ENCODE measurements at regions not wholly inside any gene's neighbourhood (a gene's known extent, or its start where the extent isn't known, plus 50 kb on each side); places are given as distances from the start of the nearest gene placed in this dataset.

GRCh38 chr2:173772205-173772604, 193.0 kb downstream of the SP3 start:
- no peak for ATAC-seq
- TF ChIP-seq ZNF70 (CRISPR knock-in tag; IDR thresholded peaks at IDR 0.05) (no peak), ZC3H10 (CRISPR knock-in tag; IDR thresholded peaks at IDR 0.05) (no peak), GLIS3 (CRISPR knock-in tag; IDR thresholded peaks at IDR 0.05) (no peak), PPARA (CRISPR knock-in tag; IDR thresholded peaks at IDR 0.05; ENCODE audit: borderline replicate concordance) (no peak), TCF4 (CRISPR knock-in tag; IDR thresholded peaks at IDR 0.05; ENCODE audit: borderline replicate concordance) (no peak), ESRRG (CRISPR knock-in tag; IDR thresholded peaks at IDR 0.05) (no peak), BACH2 (CRISPR knock-in tag; IDR thresholded peaks at IDR 0.05; ENCODE audit: borderline replicate concordance) (no peak), CSDC2 (CRISPR knock-in tag; IDR thresholded peaks at IDR 0.05) (no peak), ZFP3 (CRISPR knock-in tag; IDR thresholded peaks at IDR 0.05) (no peak), ARNTL (CRISPR knock-in tag; IDR thresholded peaks at IDR 0.05; ENCODE audit: borderline replicate concordance, low read depth) (no peak), CREB5 (CRISPR knock-in tag; IDR thresholded peaks at IDR 0.05; ENCODE audit: low read depth) (no peak), ZNF8 (CRISPR knock-in tag; IDR thresholded peaks at IDR 0.05) (no peak), RARB (CRISPR knock-in tag; IDR thresholded peaks at IDR 0.05) (no peak)
- TF ChIP-seq, protein P1, sequence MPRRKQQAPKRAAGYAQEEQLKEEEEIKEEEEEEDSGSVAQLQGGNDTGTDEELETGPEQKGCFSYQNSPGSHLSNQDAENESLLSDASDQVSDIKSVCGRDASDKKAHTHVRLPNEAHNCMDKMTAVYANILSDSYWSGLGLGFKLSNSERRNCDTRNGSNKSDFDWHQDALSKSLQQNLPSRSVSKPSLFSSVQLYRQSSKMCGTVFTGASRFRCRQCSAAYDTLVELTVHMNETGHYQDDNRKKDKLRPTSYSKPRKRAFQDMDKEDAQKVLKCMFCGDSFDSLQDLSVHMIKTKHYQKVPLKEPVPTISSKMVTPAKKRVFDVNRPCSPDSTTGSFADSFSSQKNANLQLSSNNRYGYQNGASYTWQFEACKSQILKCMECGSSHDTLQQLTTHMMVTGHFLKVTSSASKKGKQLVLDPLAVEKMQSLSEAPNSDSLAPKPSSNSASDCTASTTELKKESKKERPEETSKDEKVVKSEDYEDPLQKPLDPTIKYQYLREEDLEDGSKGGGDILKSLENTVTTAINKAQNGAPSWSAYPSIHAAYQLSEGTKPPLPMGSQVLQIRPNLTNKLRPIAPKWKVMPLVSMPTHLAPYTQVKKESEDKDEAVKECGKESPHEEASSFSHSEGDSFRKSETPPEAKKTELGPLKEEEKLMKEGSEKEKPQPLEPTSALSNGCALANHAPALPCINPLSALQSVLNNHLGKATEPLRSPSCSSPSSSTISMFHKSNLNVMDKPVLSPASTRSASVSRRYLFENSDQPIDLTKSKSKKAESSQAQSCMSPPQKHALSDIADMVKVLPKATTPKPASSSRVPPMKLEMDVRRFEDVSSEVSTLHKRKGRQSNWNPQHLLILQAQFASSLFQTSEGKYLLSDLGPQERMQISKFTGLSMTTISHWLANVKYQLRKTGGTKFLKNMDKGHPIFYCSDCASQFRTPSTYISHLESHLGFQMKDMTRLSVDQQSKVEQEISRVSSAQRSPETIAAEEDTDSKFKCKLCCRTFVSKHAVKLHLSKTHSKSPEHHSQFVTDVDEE (CRISPR knock-in tag; IDR thresholded peaks at IDR 0.05) = no peak

DNA sequence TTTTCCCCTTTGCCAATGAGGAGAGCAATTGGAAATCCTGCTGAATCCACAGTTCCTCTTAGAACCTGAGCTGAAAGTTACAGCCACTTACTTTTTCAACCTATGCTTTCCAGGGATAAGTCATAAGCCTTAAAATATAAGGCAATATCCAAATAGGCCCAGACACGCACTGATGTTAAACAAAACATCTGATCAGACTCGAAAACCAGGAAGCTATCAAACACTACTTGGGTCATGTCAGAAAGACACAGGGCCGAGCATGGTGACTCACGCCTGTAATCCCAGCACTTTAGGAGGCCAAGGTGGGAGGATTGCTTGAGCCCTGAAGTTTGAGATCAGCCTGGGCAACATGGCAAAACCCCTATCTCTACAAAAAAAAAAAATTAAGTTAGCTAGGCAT, 192.1 kb downstream of the SP3 start:
- no peak for ATAC-seq
- TF ChIP-seq POU6F1 (CRISPR knock-in tag; IDR thresholded peaks at IDR 0.05; ENCODE audit: borderline replicate concordance, low read depth) = no peak
- TF ChIP-seq ISL1 (CRISPR knock-in tag; IDR thresholded peaks at IDR 0.05) = no peak
- no peak for TF ChIP-seq SNAI2 (CRISPR knock-in tag; IDR thresholded peaks at IDR 0.05)
- no peak for TF ChIP-seq ESRRG (CRISPR knock-in tag; IDR thresholded peaks at IDR 0.05)
- TF ChIP-seq ZC3H10 (CRISPR knock-in tag; IDR thresholded peaks at IDR 0.05) = no peak
- no peak for TF ChIP-seq ARNTL (CRISPR knock-in tag; IDR thresholded peaks at IDR 0.05; ENCODE audit: borderline replicate concordance, low read depth)
- no peak for TF ChIP-seq TOX (CRISPR knock-in tag; IDR thresholded peaks at IDR 0.05; ENCODE audit: borderline replicate concordance)
- TF ChIP-seq CSRNP3 (CRISPR knock-in tag; IDR thresholded peaks at IDR 0.05) = no peak
- TF ChIP-seq CSDC2 (CRISPR knock-in tag; IDR thresholded peaks at IDR 0.05) = no peak
- TF ChIP-seq, protein P1 (CRISPR knock-in tag; IDR thresholded peaks at IDR 0.05) = no peak
- no peak for TF ChIP-seq RARB (CRISPR knock-in tag; IDR thresholded peaks at IDR 0.05)
- no peak for TF ChIP-seq PATZ1 (CRISPR knock-in tag; IDR thresholded peaks at IDR 0.05; ENCODE audit: borderline replicate concordance)
- no peak for TF ChIP-seq ZFP30 (CRISPR knock-in tag; IDR thresholded peaks at IDR 0.05)
- no peak for TF ChIP-seq ZFP3 (CRISPR knock-in tag; IDR thresholded peaks at IDR 0.05)
- no peak for TF ChIP-seq BACH2 (CRISPR knock-in tag; IDR thresholded peaks at IDR 0.05; ENCODE audit: borderline replicate concordance)
- TF ChIP-seq ZNF8 (CRISPR knock-in tag; IDR thresholded peaks at IDR 0.05) = no peak
- no peak for TF ChIP-seq ZNF70 (CRISPR knock-in tag; IDR thresholded peaks at IDR 0.05)
- no peak for TF ChIP-seq CREB5 (CRISPR knock-in tag; IDR thresholded peaks at IDR 0.05; ENCODE audit: low read depth)

Measured in SK-N-SH treated with all-trans-retinoic acid at 6 μM for 48 hours (cell line).